ENCODE measurements at regions not wholly inside any gene's neighbourhood (a gene's known extent, or its start where the extent isn't known, plus 50 kb on each side); places are given as distances from the start of the nearest gene placed in this dataset.

DNA sequence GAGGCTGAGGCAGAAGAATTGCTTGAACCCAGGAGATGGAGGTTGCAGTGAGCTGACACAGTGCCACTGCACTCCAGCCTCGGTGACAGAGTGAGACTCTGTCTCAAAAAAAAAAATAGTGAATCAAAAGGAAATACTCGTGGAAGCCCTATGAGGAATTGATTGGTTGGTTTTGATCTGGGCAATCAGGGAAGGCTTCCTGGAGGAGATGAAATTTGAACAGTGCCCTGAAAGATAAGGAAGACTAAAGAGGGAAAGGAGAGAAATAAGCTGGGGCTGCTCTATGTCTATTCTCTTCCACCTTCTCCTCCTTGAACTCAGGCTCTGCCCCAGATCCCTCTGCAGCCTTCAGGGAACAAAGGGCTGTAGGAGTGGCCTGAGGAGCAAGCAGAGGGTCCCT is 54.1 kb downstream of the IRF2BPL start:
- no peak for DNase-seq

DNA sequence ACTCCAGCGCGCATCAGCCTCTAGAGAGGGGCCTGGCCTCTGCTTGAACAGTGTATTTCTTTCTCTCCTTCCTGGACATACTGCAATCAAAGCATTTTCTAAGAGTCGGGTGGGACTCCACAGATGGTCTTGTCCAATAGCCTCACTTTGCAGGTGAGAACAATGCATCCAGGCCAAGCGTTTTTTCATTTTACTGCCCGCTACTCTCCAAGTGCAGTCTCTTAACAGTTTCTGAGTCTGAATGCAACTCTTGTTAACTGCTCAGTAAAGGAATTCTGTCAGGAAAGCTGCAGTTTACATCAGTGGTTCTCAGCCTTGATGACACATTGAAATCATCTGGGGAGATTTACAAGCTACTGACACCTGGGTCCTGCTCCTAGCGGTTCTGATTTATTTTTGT is 57.0 kb downstream of the IRF2BPL start:
- DNase-seq: no peak

- no peak for DNase-seq
These were observed 59.9 kb downstream of the IRF2BPL start for GRCh38 chr14:76968621-76969063.

- no peak for DNase-seq
These were observed 60.7 kb downstream of the IRF2BPL start for GRCh38 chr14:76967788-76968187.

DNA sequence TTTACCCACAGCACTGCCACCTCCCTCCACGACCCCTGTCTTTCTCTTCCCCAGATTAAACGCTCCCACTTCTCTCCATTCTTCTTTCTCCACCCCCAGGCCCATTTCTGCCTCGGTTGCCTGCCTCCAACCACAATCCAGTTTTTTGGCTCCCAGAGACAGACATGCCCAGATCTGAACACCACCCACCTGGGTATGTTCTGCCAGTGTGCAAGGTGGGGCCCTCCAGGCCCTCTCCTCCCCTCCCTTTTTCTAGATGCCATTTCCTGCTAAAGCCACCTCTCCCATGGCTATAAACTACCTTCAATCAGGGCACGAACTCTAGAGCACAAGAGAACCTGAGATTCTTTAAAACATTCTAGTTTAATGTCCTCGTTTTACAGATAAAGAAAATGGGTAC is 63.3 kb downstream of the IRF2BPL start:
- no peak for DNase-seq

- no peak for DNase-seq
These were observed 63.8 kb downstream of the IRF2BPL start for GRCh38 chr14:76964695-76965094.

DNA sequence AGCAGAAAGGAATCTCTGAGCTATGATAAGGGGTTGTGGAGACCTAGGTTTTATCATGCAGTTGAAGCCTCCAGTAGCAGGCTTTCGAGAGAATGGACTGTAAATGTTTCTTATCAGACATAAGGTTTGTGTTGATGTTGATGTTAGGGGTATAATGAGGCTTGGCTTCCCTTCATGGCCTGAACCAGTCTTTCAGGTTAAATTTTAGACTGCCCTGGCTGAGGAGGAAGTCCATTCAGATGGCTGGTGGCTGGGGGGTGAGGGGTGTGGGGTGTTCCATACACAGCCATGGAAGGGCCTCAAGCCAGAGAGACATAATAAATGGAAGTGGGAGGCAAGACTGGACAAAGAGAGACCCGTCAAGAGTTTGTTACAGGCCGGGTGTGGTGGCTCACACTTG is 65.1 kb downstream of the IRF2BPL start:
- DNase-seq: no peak

GRCh38 chr14:76962303-76962660 is 66.2 kb downstream of the IRF2BPL start:
- DNase-seq: no peak

- DNase-seq: peak; percentile 33
These were observed 66.7 kb downstream of the IRF2BPL start for GRCh38 chr14:76961631-76962302.

GRCh38 chr14:76958980-76959710 is 69.4 kb downstream of the IRF2BPL start:
- DNase-seq: no peak

DNA sequence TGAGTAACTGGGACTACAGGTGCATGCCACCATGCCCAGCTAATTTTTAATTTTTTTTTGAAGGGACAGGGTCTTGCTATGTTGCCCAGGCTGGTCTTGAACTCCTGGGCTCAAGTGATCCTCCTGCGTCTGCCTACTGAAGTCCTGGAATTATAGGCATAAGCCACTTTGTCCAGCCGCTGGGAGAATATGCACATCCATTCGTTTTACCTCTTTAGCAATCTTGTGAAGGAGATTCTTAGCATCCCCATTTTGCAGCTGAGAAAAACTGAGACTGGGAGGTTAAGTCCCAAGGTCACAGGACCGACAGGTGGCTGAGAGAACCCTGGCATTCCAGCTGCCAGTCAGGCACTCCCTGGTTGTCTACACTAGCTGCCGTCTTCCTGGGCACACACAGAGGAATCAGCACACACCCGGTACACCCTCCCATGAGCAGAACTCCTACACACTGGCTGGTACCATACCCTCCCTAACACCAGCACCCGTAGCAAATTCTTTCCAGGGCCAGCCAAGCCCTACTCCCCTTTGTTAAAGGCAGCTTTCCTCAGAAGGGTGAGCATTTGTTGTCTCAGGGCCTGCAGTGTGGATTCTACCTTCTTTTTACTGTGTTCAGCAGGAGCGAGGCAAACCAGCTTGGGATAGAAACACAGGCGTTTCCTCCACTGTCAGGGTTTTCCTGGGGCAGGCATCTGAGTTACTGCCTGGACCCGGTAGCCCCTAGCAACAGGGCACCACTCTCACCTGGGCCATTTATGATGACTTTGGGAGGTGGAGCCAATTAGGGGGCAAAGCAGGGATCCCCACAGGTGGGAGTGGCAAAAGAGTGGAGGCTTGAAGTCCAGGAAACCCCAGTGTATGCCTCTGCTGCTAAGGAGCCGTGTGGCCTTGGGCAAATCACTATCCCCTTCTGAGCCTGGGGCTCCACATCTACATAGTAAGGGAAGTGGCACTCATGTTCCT is 70.2 kb downstream of the IRF2BPL start:
- DNase-seq: no peak

GRCh38 chr14:76957224-76957891 is 71.2 kb downstream of the IRF2BPL start:
- no peak for DNase-seq

- peak; percentile 99 for DNase-seq
These were observed 72.0 kb downstream of the IRF2BPL start for GRCh38 chr14:76956316-76957090.

- DNase-seq: no peak
These were observed 72.8 kb downstream of the IRF2BPL start for GRCh38 chr14:76955575-76956315.

DNA sequence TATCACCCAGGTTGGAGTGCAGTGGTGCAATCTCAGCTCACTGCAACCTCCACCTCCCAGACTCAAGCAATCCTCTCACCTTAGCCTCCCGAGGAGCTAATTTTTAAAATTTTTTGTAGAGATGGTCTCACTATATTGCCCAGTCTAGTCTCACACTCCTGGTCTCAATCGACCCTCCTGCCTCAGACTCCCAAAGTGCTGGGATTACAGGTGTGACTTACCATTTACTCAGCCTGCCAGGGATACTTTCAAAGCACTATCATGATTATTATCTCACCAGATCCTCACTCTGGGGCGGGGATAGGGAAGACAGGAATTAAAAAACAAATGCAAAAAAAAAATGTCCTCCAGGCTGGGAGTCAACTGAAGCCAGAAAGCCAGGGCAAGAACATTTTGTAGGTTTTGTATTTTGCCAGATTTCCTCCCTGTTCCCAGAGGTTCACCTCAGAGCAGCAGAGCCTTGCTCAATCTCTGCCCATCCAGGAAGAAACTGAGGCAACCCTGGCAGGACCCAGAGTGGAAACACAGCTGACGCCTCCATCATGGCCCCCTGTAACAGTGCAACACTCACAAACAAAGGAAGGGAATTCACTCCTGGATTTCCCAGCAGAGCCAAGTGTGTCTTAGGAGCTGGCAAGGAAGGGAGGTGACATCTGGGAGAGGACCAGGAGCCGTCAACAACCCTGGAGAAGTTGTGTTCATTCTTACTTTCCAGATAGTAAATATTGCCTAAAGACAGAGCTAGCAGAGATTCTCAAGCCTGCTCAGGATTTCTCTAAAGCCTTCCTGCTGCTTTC is 73.9 kb downstream of the IRF2BPL start:
- no peak for DNase-seq

- DNase-seq: no peak
These were observed 75.1 kb downstream of the IRF2BPL start for GRCh38 chr14:76953311-76953945.

- DNase-seq: no peak
These were observed 77.3 kb downstream of the IRF2BPL start for GRCh38 chr14:76951166-76951565.

DNA sequence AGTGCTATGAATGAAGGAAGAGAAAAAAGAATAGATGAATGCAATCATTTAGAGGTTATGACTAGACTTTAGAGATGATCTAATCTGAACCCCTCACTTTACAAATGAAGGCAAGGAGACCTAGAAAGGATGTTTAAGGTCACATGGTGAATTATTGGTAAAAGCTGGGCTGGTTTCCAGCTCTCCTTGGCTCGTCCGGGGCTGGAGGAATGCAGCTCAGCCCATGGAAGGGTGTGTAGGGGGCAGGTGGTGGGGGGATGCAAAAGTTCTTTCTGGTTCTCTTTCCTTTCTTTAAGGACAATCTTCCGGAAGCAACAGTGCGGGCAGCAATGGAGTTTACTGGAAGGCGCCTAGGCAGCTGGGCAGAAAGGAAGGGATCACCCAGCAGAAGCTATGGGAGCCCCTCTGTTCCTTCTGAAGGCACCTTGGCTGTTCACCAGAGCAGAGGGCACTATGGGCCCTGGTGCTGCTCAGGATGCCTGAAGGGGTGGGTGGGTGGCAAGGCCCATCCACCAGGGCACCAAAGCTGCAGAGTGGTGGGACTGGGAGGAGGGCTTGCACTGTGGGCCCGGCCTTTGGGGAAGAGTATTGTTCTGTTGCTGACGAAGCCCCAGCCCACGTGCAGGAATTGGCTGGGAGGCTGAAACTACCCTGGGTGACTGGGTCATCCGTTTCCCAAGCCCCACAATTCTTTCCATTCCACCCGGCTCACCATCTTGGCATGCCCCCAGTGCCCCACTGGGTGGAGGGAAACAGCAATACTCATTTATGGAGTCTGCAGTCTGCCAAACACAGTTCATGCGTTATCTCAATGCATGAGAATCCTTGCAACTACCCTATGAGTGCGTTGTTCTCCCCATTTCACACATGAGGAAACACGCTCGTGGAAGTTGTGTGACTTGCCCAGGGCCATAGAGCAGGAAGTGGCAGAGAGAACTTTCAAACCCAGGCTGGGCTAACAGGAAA is 78.2 kb downstream of the IRF2BPL start:
- no peak for DNase-seq

DNA sequence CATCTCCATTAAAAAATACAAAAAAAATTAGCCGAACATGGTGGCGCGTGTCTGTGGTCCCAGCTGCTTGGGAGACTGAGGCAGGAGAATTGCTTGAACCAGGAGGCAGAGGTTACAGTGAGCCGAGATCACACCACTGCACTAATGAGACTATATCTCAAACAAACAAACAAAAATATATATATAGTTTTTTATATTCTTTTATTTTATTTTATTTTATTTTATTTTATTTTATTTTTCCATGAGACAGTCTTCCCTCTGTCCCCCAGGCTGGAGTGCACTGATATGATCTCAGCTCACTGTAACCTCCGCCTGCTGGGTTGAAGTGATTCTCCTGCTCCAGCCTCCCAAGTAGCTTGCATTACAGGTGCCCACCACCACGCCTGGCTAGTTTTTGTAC is 79.5 kb downstream of the IRF2BPL start:
- no peak for DNase-seq

Measured in NCI-H2171 treated with DMSO at 0.1 percent for 48 hours (cell line).